Activated T-helper 17 cell treated with anti-CD3 and anti-CD28 coated beads, Interleukin-2, amount 50 U/mL, for 72 hours (primary cell): ENCODE measurements at regions not wholly inside any gene's neighbourhood (a gene's known extent, or its start where the extent isn't known, plus 50 kb on each side); places are given as distances from the start of the nearest gene placed in this dataset.

Source experiments
- ATAC-seq: fragments of 150-1000 bp; cut with Tn5 transposase; replicated peaks from 2 replicates; pipeline ENCODE4 v1.10.0; 2021; ENCODE audit warnings: mild to moderate bottlenecking, moderate library complexity
- H3K27ac Mint-ChIP-seq: one replicate; pipeline ENCODE4 v1.8.0; 2022; ENCODE audit warnings: mixed read lengths
- H3K27me3 Mint-ChIP-seq: one replicate; pipeline ENCODE4 v1.8.0; 2022; ENCODE audit warnings: mixed read lengths
- H3K36me3 Mint-ChIP-seq: one replicate; pipeline ENCODE4 v1.8.0; 2022; ENCODE audit warnings: low read depth, mild to moderate bottlenecking, mixed read lengths
- H3K4me1 Mint-ChIP-seq: one replicate; pipeline ENCODE4 v1.8.0; 2022; ENCODE audit warnings: mixed read lengths
- H3K4me3 Mint-ChIP-seq: one replicate; pipeline ENCODE4 v1.8.0; 2022; ENCODE audit warnings: mild to moderate bottlenecking, mixed read lengths
- H3K9me3 Mint-ChIP-seq: one replicate; pipeline ENCODE4 v1.8.0; 2022; ENCODE audit warnings: mixed read lengths

- Mint-ChIP-seq H3K4me3 (no peak overlapping the region), H3K4me1 (peaks cover 9% of the 10 kb centered on the region), H3K36me3 (no peaks in the 10 kb centered on the region), H3K27me3 (no peaks in the 10 kb centered on the region), H3K9me3 (no peaks in the 10 kb centered on the region), H3K27ac (no peak overlapping the region)
- ATAC-seq, result peak; percentile 62
Observed at GRCh38 chr2:239629926-239630617, 229.3 kb upstream of the HDAC4 start.

DNA sequence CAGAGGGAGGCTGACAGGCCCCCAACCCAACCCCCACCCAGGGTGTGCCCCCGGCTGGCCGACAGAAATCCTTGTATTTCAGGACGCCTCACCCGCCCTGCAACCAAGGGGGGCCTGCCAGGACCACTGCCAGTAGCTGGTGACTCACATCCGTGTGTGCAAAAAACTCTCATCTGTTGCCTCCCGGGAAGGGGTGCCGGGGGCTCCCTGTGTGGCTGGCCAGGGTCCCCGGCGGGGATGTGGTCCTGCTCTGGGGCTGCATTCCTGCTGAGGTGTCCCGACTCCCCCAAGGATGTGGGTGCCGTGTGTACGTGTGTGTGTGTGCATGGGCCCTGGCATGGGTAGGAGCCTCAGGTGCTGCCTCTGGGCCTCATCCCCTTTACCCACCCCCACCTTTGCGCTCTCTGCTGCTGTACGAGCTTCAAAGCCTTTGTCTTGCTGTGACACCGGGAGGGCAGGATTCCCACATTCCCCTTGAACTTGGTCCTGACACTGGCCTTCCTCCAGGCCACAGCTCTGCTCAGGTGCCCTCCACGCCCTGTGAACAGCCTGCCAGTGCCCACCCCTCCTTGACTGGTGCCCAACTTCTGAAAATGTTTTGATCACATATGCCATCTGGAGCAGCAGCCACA is 226.3 kb upstream of the HDAC4 start:
- ATAC-seq, result no peak
- Mint-ChIP-seq H3K36me3 (no peaks in the 10 kb centered on the region), H3K4me1 (peaks cover 31% of the 10 kb centered on the region), H3K27me3 (no peaks in the 10 kb centered on the region), H3K27ac (no peak overlapping the region), H3K4me3 (no peak overlapping the region), H3K9me3 (no peaks in the 10 kb centered on the region)

GRCh38 chr2:239625971-239626734 is 225.3 kb upstream of the HDAC4 start:
- H3K9me3 Mint-ChIP-seq, result no peaks in the 10 kb centered on the region
- peaks cover 37% of the 10 kb centered on the region for H3K4me1 Mint-ChIP-seq
- H3K4me3 Mint-ChIP-seq, result no peak overlapping the region
- no peaks in the 10 kb centered on the region for H3K36me3 Mint-ChIP-seq
- no peak overlapping the region for H3K27ac Mint-ChIP-seq
- peak; percentile 30 for ATAC-seq
- no peaks in the 10 kb centered on the region for H3K27me3 Mint-ChIP-seq

GRCh38 chr2:239625156-239625845 is 224.5 kb upstream of the HDAC4 start:
- no peak for ATAC-seq
- Mint-ChIP-seq H3K27ac (no peak overlapping the region), H3K27me3 (no peaks in the 10 kb centered on the region), H3K9me3 (no peaks in the 10 kb centered on the region), H3K36me3 (no peaks in the 10 kb centered on the region), H3K4me1 (peaks cover 38% of the 10 kb centered on the region), H3K4me3 (no peak overlapping the region)

GRCh38 chr2:239621611-239622010 is 220.8 kb upstream of the HDAC4 start:
- no peaks in the 10 kb centered on the region for H3K9me3 Mint-ChIP-seq
- peaks cover 38% of the 10 kb centered on the region for H3K4me1 Mint-ChIP-seq
- no peak overlapping the region for H3K27ac Mint-ChIP-seq
- no peak for ATAC-seq
- H3K36me3 Mint-ChIP-seq, result no peaks in the 10 kb centered on the region
- no peaks in the 10 kb centered on the region for H3K27me3 Mint-ChIP-seq
- no peak overlapping the region for H3K4me3 Mint-ChIP-seq

DNA sequence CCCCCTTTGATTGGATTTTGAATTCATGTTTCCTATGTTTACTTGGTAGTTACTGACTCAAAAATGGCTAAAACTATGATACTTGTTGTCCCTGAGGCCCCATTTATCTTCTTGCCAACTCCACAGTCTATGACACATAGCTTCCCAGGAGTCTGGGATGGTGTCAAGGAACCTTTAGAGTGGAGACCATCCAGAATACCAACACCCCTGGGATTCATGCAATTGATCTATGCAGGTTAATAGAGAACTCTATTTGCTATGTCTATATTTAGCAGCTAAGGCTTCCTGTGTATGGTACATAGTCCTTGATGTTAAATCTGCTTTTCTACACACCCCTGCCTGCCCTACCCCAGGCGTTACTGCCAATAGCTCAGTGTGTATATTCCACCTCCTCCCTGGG is 218.5 kb upstream of the HDAC4 start:
- H3K9me3 Mint-ChIP-seq, result no peaks in the 10 kb centered on the region
- peaks cover 22% of the 10 kb centered on the region for H3K4me1 Mint-ChIP-seq
- H3K36me3 Mint-ChIP-seq, result no peaks in the 10 kb centered on the region
- H3K27me3 Mint-ChIP-seq, result no peaks in the 10 kb centered on the region
- ATAC-seq, result no peak
- H3K27ac Mint-ChIP-seq, result no peak overlapping the region
- H3K4me3 Mint-ChIP-seq, result no peak overlapping the region

- peaks cover 6% of the 10 kb centered on the region for H3K4me1 Mint-ChIP-seq
- no peaks in the 10 kb centered on the region for H3K9me3 Mint-ChIP-seq
- no peaks in the 10 kb centered on the region for H3K27me3 Mint-ChIP-seq
- H3K27ac Mint-ChIP-seq, result no peak overlapping the region
- ATAC-seq, result no peak
- no peak overlapping the region for H3K4me3 Mint-ChIP-seq
- H3K36me3 Mint-ChIP-seq, result no peaks in the 10 kb centered on the region
Observed at GRCh38 chr2:239616729-239617128, 215.9 kb upstream of the HDAC4 start.

- Mint-ChIP-seq H3K36me3 (no peaks in the 10 kb centered on the region), H3K9me3 (no peaks in the 10 kb centered on the region), H3K27me3 (no peaks in the 10 kb centered on the region), H3K27ac (no peak overlapping the region), H3K4me3 (no peak overlapping the region), H3K4me1 (peaks cover 5% of the 10 kb centered on the region)
- no peak for ATAC-seq
Observed at GRCh38 chr2:239612133-239612532, 211.3 kb upstream of the HDAC4 start.

GRCh38 chr2:239611222-239611795 is 210.5 kb upstream of the HDAC4 start:
- no peak for ATAC-seq
- H3K27me3 Mint-ChIP-seq, result no peaks in the 10 kb centered on the region

GRCh38 chr2:239610457-239611221 is 209.8 kb upstream of the HDAC4 start:
- Mint-ChIP-seq H3K27me3 (no peaks in the 10 kb centered on the region), H3K36me3 (no peaks in the 10 kb centered on the region), H3K4me3 (no peak overlapping the region), H3K9me3 (no peaks in the 10 kb centered on the region), H3K27ac (no peak overlapping the region), H3K4me1 (peaks cover 5% of the 10 kb centered on the region)
- ATAC-seq, result no peak

More at GRCh38 chr2:239611222-239611795, 210.5 kb upstream of the HDAC4 start:
- Mint-ChIP-seq H3K4me3 (no peak overlapping the region), H3K4me1 (peaks cover 5% of the 10 kb centered on the region), H3K9me3 (no peaks in the 10 kb centered on the region), H3K36me3 (no peaks in the 10 kb centered on the region), H3K27ac (no peak overlapping the region)

GRCh38 chr2:239609607-239610310 is 208.9 kb upstream of the HDAC4 start:
- no peak overlapping the region for H3K27ac Mint-ChIP-seq
- no peaks in the 10 kb centered on the region for H3K9me3 Mint-ChIP-seq
- H3K36me3 Mint-ChIP-seq, result no peaks in the 10 kb centered on the region
- H3K4me1 Mint-ChIP-seq, result peaks cover 5% of the 10 kb centered on the region
- ATAC-seq, result no peak
- H3K4me3 Mint-ChIP-seq, result no peak overlapping the region
- H3K27me3 Mint-ChIP-seq, result no peaks in the 10 kb centered on the region

DNA sequence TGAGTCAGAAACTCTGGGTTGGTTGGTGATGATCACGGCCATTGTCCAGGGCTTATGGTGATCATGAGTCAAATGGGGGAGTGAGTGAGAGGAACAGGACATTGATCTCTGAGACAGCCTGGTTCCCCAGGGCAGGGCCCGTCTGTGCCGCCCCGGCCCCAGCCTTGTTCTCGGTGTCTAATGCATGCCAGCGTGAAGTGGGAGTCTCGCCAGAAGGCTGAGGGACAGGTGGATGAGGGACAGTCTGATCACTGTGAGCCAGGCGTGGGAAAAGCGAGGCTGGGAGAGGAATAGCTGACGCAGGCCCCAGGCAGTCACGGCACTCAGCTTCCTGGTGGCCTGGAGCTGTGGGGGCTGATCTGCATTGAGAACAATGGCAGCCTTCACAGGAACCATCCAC is 208.3 kb upstream of the HDAC4 start:
- Mint-ChIP-seq H3K27me3 (no peaks in the 10 kb centered on the region), H3K4me3 (no peak overlapping the region), H3K4me1 (peaks cover 5% of the 10 kb centered on the region), H3K9me3 (no peaks in the 10 kb centered on the region), H3K27ac (no peak overlapping the region), H3K36me3 (no peaks in the 10 kb centered on the region)
- ATAC-seq, result no peak

GRCh38 chr2:239608723-239609122 is 207.9 kb upstream of the HDAC4 start:
- Mint-ChIP-seq H3K9me3 (no peaks in the 10 kb centered on the region), H3K4me1 (peaks cover 5% of the 10 kb centered on the region)
- no peak for ATAC-seq

More at GRCh38 chr2:239608723-239609122, 207.9 kb upstream of the HDAC4 start:
- Mint-ChIP-seq H3K27ac (no peak overlapping the region), H3K36me3 (no peaks in the 10 kb centered on the region), H3K4me3 (no peak overlapping the region), H3K27me3 (no peaks in the 10 kb centered on the region)
